IMR-90 (cell line): ENCODE measurements at regions not wholly inside any gene's neighbourhood (a gene's known extent, or its start where the extent isn't known, plus 50 kb on each side); places are given as distances from the start of the nearest gene placed in this dataset.

ENCODE experiments used
- ATAC-seq: fragments of 200-7000 bp; cut with Tn5 transposase; 2 replicates; pipeline ENCODE4 v1.9.1; 2020; ENCODE audit warnings: low read depth, mild to moderate bottlenecking, moderate library complexity
- BruUV-seq: library from RNA; stranded (reverse); fragments of 400-500 nt; replicated peaks from 2 replicates; lab custom pipeline; 2021; lab: Mats Ljungman, UMichigan
- CTCF ChIA-PET: fragments of 300-600 bp; formaldehyde crosslinking; extraction: SDS; loops from one replicate; lab custom pipeline; 2021; ENCODE audit warnings: antibody characterized with exemption; lab: Yijun Ruan, JAX
- POLR2A ChIA-PET: fragments of 300-600 bp; sonication (Branson Sonifier 250); formaldehyde crosslinking; loops from one replicate; lab custom pipeline; 2022; ENCODE audit warnings: antibody characterized with exemption; ENCODE audit not compliant: unreplicated experiment; lab: Charles Lee
- DNase-seq: peaks from one replicate; pipeline ENCODE4 v3.0.0; 2013
- H2AFZ ChIP-seq: replicated peaks from 2 replicates; pipeline ENCODE3; 2013; ENCODE audit warnings: low read length, mild to moderate bottlenecking; ENCODE audit not compliant: poor library complexity
- H2AK5ac ChIP-seq: 2 replicates; pipeline ENCODE4 v1.6.1; 2013; ENCODE audit warnings: low read depth, low read length, inconsistent platforms
- H2AK9ac ChIP-seq: replicated peaks from 2 replicates; pipeline ENCODE3; 2013; ENCODE audit warnings: mild to moderate bottlenecking, low read depth, low read length, moderate library complexity; ENCODE audit not compliant: poor library complexity
- H2BK120ac ChIP-seq: 2 replicates; pipeline ENCODE4 v1.6.1; 2013; ENCODE audit warnings: low read depth, low read length, inconsistent platforms
- H2BK15ac ChIP-seq: 3 replicates; pipeline ENCODE4 v1.6.1; 2013; ENCODE audit warnings: low read depth, low read length, inconsistent platforms
- H2BK20ac ChIP-seq: 2 replicates; pipeline ENCODE4 v1.6.1; 2013; ENCODE audit warnings: low read depth, mild to moderate bottlenecking, inconsistent platforms, low read length, moderate library complexity
- H2BK5ac ChIP-seq: 2 replicates; pipeline ENCODE4 v1.6.1; 2013; ENCODE audit warnings: mild to moderate bottlenecking, low read depth, low read length, inconsistent platforms; ENCODE audit not compliant: poor library complexity, severe bottlenecking
- H3K14ac ChIP-seq: replicated peaks from 2 replicates; pipeline ENCODE4 v1.6.1; 2013; ENCODE audit warnings: low read depth, low read length, inconsistent platforms
- H3K18ac ChIP-seq: 2 replicates; pipeline ENCODE4 v1.6.1; 2013; ENCODE audit warnings: low read depth, low read length, control low read depth
- H3K23ac ChIP-seq: 2 replicates; pipeline ENCODE4 v1.6.1; 2013; ENCODE audit warnings: low read depth, low read length, inconsistent platforms
- H3K27ac ChIP-seq: 2 replicates; pipeline ENCODE4 v1.5.1; 2013; ENCODE audit warnings: mild to moderate bottlenecking, control low read depth, low read length; ENCODE audit not compliant: insufficient read depth
- H3K27me3 ChIP-seq: 2 replicates; pipeline ENCODE4 v1.6.1; 2013; ENCODE audit warnings: low read length; ENCODE audit not compliant: control insufficient read depth, insufficient read depth
- H3K36me3 ChIP-seq: 2 replicates; pipeline ENCODE4 v1.6.1; 2013; ENCODE audit warnings: low read length, mixed read lengths; ENCODE audit not compliant: control insufficient read depth, insufficient read depth
- H3K4ac ChIP-seq: 2 replicates; pipeline ENCODE4 v1.6.1; 2013; ENCODE audit warnings: low read depth, low read length, inconsistent platforms
- H3K4me1 ChIP-seq: 2 replicates; pipeline ENCODE4 v1.6.1; 2013; ENCODE audit warnings: low read length, mixed read lengths; ENCODE audit not compliant: control insufficient read depth, insufficient read depth
- H3K4me2 ChIP-seq: 2 replicates; pipeline ENCODE4 v1.6.1; 2013; ENCODE audit warnings: low read depth, mild to moderate bottlenecking, control low read depth, low read length, moderate library complexity
- H3K4me3 ChIP-seq: 2 replicates; pipeline ENCODE4 v1.5.1; 2013; ENCODE audit warnings: low read depth, mild to moderate bottlenecking, control low read depth, low read length, moderate library complexity; ENCODE audit not compliant: insufficient read depth
- H3K56ac ChIP-seq: 2 replicates; pipeline ENCODE4 v1.6.1; 2013; ENCODE audit warnings: low read length, inconsistent platforms; ENCODE audit not compliant: insufficient read depth; ENCODE audit errors: extremely low read depth
- H3K79me1 ChIP-seq, 2 experiments: 2 replicates each; pipeline ENCODE4 v1.6.1; 2013; ENCODE audit warnings: low read length in 2 of 2, inconsistent platforms in 1 of 2, low read depth in 1 of 2
- H3K9ac ChIP-seq: 2 replicates; pipeline ENCODE4 v1.6.1; 2013; ENCODE audit warnings: low read depth, low read length, control low read depth
- H3K9me1 ChIP-seq: 2 replicates; pipeline ENCODE4 v1.6.1; 2013; ENCODE audit warnings: low read length, inconsistent platforms; ENCODE audit not compliant: insufficient read depth
- H3K9me3 ChIP-seq: 2 replicates; pipeline ENCODE4 v1.6.1; 2013; ENCODE audit warnings: low read length; ENCODE audit not compliant: control insufficient read depth, insufficient read depth
- H4K20me1 ChIP-seq: 2 replicates; pipeline ENCODE4 v1.6.1; 2013; ENCODE audit warnings: low read length, inconsistent platforms; ENCODE audit not compliant: insufficient read depth
- H4K5ac ChIP-seq: 2 replicates; pipeline ENCODE4 v1.6.1; 2013; ENCODE audit warnings: mild to moderate bottlenecking, low read depth, low read length, control low read depth
- H4K8ac ChIP-seq, 2 experiments: 2 replicates each; pipeline ENCODE4 v1.6.1; 2013; ENCODE audit warnings: low read depth in 2 of 2, low read length in 2 of 2, control low read depth in 1 of 2, inconsistent platforms in 1 of 2
- H4K91ac ChIP-seq: 2 replicates; pipeline ENCODE4 v1.6.1; 2013; ENCODE audit warnings: low read depth, low read length, inconsistent platforms; ENCODE audit not compliant: insufficient read depth
- BHLHE40 ChIP-seq: fragments of 150-350 bp; IDR thresholded peaks from 2 replicates; pipeline ENCODE4 v1.6.1; 2016; ENCODE audit warnings: mild to moderate bottlenecking, low read depth, low read length
- CEBPB ChIP-seq: IDR thresholded peaks from 2 replicates; pipeline ENCODE4 v1.6.1; 2012; ENCODE audit warnings: low read depth, low read length, improper control_type of control experiment
- CHD1 ChIP-seq: IDR thresholded peaks from 2 replicates; pipeline ENCODE4 v1.6.1; 2012; ENCODE audit warnings: low read depth, low read length, improper control_type of control experiment
- CTCF ChIP-seq: conservative IDR thresholded peaks from 2 replicates; pipeline ENCODE4 v1.5.1; 2012; ENCODE audit warnings: mild to moderate bottlenecking, low read depth, low read length, improper control_type of control experiment
- ELK1 ChIP-seq: fragments of 150-350 bp; IDR thresholded peaks from 2 replicates; pipeline ENCODE4 v1.6.1; 2016; ENCODE audit warnings: low read depth, mild to moderate bottlenecking, low read length, moderate library complexity, borderline replicate concordance
- FOS ChIP-seq: fragments of 150-350 bp; IDR thresholded peaks from 2 replicates; pipeline ENCODE4 v1.6.1; 2016; ENCODE audit warnings: low read depth, low read length
- MAFK ChIP-seq: IDR thresholded peaks from 2 replicates; pipeline ENCODE4 v1.6.1; 2012; ENCODE audit warnings: low read depth, low read length, improper control_type of control experiment
- MAZ ChIP-seq: IDR thresholded peaks from 2 replicates; pipeline ENCODE4 v1.6.1; 2012; ENCODE audit warnings: low read depth, mild to moderate bottlenecking, low read length, improper control_type of control experiment, moderate library complexity, borderline replicate concordance
- MXI1 ChIP-seq: IDR thresholded peaks from 2 replicates; pipeline ENCODE4 v1.6.1; 2012; ENCODE audit warnings: low read depth, mild to moderate bottlenecking, low read length, moderate library complexity, borderline replicate concordance
- NFE2L2 ChIP-seq: fragments of 150-350 bp; IDR thresholded peaks from 2 replicates; pipeline ENCODE4 v1.6.1; 2016; ENCODE audit warnings: low read depth, mild to moderate bottlenecking, low read length
- POLR2A ChIP-seq: IDR thresholded peaks from 2 replicates; pipeline ENCODE4 v1.6.1; 2012; ENCODE audit warnings: mild to moderate bottlenecking, low read depth, low read length
- RAD21 ChIP-seq: IDR thresholded peaks from 2 replicates; pipeline ENCODE4 v1.6.1; 2012; ENCODE audit warnings: low read length, improper control_type of control experiment
- RCOR1 ChIP-seq: IDR thresholded peaks from 2 replicates; pipeline ENCODE4 v1.6.1; 2012; ENCODE audit warnings: mild to moderate bottlenecking, low read length, improper control_type of control experiment; ENCODE audit not compliant: insufficient replicate concordance
- RFX5 ChIP-seq: IDR thresholded peaks from 2 replicates; pipeline ENCODE4 v1.8.0; 2012; ENCODE audit warnings: low read depth, mild to moderate bottlenecking, low read length, moderate library complexity
- SMC3 ChIP-seq: fragments of 150-350 bp; IDR thresholded peaks from 2 replicates; pipeline ENCODE4 v1.6.1; 2016; ENCODE audit warnings: low read depth, mild to moderate bottlenecking, antibody characterized with exemption, low read length, moderate library complexity
- USF2 ChIP-seq: fragments of 150-350 bp; IDR thresholded peaks from 2 replicates; pipeline ENCODE4 v1.6.1; 2017; ENCODE audit warnings: mild to moderate bottlenecking, antibody characterized with exemption, low read length, low read depth
- WGBS, 2 experiments: methylation state at CpG; one replicate each; pipeline versions ENCODE4 v1.1.5 to v1.1.7; 2013; ENCODE audit warnings: missing lambda C conversion rate in 2 of 2; ENCODE audit not compliant: insufficient read length in 1 of 2; ENCODE audit errors: extremely low coverage in 2 of 2; 5-methylcytosine and 5-hydroxymethylcytosine counted together
- dilution Hi-C: fragments of 300-500 bp; cut with HindIII; formaldehyde crosslinking; loops from one replicate; pipeline ENCODE4 v1.14.3; 2018; ENCODE audit warnings: low sequenced_read_pairs; ENCODE audit not compliant: unreplicated experiment
- in situ Hi-C: fragments of 300-500 bp; cut with MboI; formaldehyde crosslinking; loops from 3 replicates; pipeline ENCODE4 v1.14.3; 2019; ENCODE audit warnings: low sequenced_read_pairs, inconsistent platforms, mixed read lengths
- intact Hi-C: fragments of 100-400 bp; cut with micrococcal nuclease; formaldehyde crosslinking; loops from 2 replicates; pipeline ENCODE4 v1.10.0; 2022

- no peak overlapping the region for H2AFZ ChIP-seq
- H3K9me3 ChIP-seq, result peaks cover 16% of the 10 kb centered on the region; the same call in 1 of the 2 replicates
- no peak overlapping the region for H4K8ac ChIP-seq
- H3K56ac ChIP-seq, result no peak overlapping the region
- no peak overlapping the region for H3K23ac ChIP-seq
- no peak overlapping the region for H3K4me3 ChIP-seq
- no peak overlapping the region for H4K5ac ChIP-seq
- ChIA-PET CTCF (no interaction called here), POLR2A (no interaction called here)
- in situ Hi-C loops (no loop called here), intact Hi-C loops (no loop called here), dilution Hi-C loops (no loop called here)
- H3K4me2 ChIP-seq, result no peak overlapping the region
- no peaks in the 10 kb centered on the region for H3K9me1 ChIP-seq
- no CpG with 5 or more reads among the region's 1 CpG for WGBS, 2 experiments
- H4K20me1 ChIP-seq, result no peaks in the 10 kb centered on the region
- TF ChIP-seq MXI1 (no peak), BHLHE40 (no peak), FOS (no peak), POLR2A (no peak), NFE2L2 (no peak), CTCF (no peak), SMC3 (no peak), MAFK (no peak), CEBPB (no peak), CHD1 (no peak), RFX5 (no peak), USF2 (no peak), MAZ (no peak), RCOR1 (no peak), ELK1 (no peak), RAD21 (no peak)
- BruUV-seq, result no TSS peak
- ATAC-seq, result no peak
- no peak overlapping the region for H3K18ac ChIP-seq
- no peak overlapping the region for H4K91ac ChIP-seq
- DNase-seq, result no peak
- no peak overlapping the region for H2BK5ac ChIP-seq
- H3K79me1 ChIP-seq, result no peaks in the 10 kb centered on the region
- no peaks in the 10 kb centered on the region for H3K4me1 ChIP-seq
- no peak overlapping the region for H2BK15ac ChIP-seq
- no peak overlapping the region for H2AK5ac ChIP-seq
- no peak overlapping the region for H2BK120ac ChIP-seq
- no peak overlapping the region for H2AK9ac ChIP-seq
- no peak overlapping the region for H3K9ac ChIP-seq
- H3K4ac ChIP-seq, result no peak overlapping the region
- H3K14ac ChIP-seq, result no peak overlapping the region
- H3K27ac ChIP-seq, result no peak overlapping the region
- H2BK20ac ChIP-seq, result no peak overlapping the region
- no peaks in the 10 kb centered on the region for H3K36me3 ChIP-seq
- H3K27me3 ChIP-seq, result no peaks in the 10 kb centered on the region
These were observed 725.8 kb downstream of the RAPGEF2 start for GRCh38 chr4:159828687-159829086.
